GM21737 (cell line): ENCODE measurements at regions not wholly inside any gene's neighbourhood (a gene's known extent, or its start where the extent isn't known, plus 50 kb on each side); places are given as distances from the start of the nearest gene placed in this dataset.

Source experiments
- ATAC-seq: cut with Tn5 transposase; IDR thresholded peaks from one replicate; pipeline ENCODE4 v1.9.1; 2021; ENCODE audit warnings: mild to moderate bottlenecking, moderate library complexity; ENCODE audit not compliant: unreplicated experiment

DNA sequence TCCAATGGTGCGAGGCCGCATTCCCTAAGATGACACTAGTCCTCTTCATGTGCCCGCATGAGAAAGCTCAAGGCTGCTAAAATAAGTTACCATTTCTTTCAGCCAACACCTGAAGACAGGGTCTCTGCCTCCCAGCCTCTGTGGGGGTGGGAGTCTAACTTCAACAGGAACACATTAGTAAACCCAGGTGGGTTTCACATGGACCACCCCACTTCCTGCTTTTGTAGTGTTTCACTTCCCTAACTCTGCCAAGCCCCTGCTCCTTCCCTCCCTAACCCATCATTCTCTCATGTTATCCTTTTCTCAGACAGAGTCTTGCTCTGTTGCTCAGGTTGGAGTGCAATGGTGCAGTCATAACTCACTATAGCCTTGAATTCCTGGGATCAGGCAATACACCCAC, 783.6 kb downstream of the UQCRFS1 start:
- ATAC-seq, result no peak

DNA sequence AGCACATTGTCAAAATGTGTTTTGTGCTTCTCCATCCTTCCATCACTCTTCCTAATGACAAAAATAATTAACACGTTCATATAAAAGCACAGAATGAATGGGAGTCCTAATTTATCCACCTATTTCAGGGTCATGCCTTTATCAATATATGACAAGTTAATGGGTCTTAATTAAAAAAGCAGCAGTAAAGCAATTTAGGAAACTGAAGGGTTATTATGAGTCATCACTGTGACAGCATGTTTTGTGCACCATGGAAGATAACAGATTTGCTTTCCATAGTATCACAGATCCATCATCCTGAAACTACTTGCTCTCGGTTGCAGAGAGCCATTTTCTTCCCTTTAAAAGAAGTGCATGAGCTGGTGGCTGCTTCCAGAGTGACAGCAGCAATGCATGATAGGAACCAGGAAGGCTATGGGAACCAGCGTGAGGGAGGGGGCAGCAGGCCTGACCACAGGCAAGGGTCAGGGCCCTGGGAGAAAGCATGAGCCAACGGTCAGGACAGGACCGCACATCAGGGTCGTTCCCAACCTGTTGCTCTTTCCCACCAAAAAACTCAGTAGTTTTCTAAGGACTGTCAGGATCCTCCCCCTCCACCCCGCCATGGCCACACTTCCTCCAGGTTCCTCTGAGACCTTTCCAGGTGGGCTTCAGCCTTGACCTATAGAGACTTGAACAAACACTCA, 784.1 kb downstream of the UQCRFS1 start:
- no peak for ATAC-seq

DNA sequence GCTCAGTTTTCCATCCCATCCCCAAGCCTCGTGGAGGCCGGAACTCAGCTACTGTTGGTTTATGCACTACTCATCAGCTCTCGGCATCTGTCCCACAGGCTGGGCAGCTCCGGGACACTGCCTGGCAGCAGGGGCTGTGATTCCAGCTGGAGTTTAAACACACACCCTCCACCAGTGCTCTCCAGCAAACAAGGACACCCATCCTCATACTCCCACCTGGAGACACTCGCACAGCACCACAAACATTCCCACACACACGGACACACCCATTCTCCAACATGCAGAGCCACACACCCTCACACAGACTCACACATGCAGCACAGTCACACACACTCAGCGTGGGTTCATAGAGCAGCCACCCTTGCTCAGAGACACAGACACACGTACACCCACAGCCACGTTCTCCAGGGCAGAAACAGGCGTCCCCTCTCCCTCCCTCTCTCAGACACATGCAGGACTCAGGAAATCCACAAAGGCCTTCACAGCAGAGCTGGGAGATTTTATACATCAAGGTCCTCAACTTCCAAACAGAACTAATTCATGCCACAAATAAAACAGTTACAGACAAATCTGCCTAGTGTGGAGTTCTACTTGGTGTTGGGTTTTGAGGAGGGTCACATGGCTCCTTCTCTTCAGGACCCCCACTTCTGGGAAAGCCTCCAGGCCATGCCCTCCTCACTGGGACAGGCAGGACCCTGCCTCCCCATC, 785.4 kb downstream of the UQCRFS1 start:
- no peak for ATAC-seq

GRCh38 chr19:28426730-28427225, 786.2 kb downstream of the UQCRFS1 start:
- no peak for ATAC-seq

DNA sequence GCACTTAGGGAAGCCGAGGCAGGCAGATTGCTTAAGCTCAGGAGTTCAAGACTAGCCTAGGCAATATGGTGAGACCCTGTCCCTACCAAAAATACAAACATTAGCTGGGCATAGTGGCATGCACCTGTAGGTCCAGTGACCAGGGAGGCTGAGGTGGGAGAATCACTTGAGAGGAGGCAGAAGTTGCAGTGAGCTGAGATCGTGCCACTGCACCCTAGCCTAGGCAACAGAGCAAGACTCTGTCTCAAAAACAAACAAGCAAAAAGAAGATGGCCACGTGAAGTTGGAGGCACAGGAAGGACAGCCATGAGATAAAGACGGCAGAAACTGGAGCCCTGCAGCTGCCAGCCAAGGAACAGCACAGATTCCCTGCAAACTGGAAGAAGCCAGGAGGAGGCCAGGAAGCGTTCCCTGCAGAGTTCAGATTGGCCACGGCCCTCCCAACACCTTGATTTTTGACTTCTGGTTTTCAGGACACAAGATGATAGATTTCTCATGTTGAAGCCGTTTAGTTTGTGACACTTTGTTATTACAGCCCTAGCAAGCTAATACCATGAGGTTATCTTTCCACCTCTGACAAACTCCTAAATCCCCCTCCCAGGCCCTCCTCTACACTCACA, 786.7 kb downstream of the UQCRFS1 start:
- no peak for ATAC-seq

- no peak for ATAC-seq
These were observed 787.7 kb downstream of the UQCRFS1 start for GRCh38 chr19:28425046-28425931.

DNA sequence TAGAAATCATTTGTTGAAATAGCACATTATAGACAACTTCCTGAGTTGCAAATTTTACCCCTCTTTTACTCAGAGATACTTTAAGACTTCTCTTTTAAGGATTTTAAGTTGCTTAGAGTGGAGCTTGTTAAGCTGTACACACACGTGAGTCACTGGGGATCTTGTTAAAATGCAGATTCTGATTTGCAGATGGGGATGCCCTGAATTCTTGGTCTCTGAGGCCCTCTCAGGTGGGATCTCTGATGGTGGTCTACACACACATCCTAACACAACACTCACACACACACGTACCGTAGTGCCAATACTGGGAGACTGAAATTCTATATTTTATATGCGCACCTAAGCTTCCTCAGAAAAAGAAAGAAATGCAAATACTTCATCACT, 788.3 kb downstream of the UQCRFS1 start:
- no peak for ATAC-seq

DNA sequence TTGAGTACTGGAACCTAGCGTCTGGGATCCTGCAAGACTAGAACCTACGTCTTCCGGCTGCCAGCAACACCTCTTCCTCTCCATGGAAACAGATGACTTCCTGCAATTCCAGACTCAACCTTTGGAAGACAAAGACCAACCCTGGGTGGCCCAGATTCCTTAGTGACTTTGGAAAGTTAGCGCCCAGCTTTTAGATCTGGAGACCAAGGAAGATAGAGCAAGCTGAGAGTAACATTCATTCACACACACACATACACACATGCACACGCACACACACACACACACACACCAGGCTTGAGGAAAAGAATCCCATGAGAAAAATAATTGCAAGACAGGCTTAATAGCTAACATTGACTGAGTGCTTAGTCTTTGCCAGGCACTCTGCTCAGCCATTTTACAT, 788.9 kb downstream of the UQCRFS1 start:
- ATAC-seq, result no peak

DNA sequence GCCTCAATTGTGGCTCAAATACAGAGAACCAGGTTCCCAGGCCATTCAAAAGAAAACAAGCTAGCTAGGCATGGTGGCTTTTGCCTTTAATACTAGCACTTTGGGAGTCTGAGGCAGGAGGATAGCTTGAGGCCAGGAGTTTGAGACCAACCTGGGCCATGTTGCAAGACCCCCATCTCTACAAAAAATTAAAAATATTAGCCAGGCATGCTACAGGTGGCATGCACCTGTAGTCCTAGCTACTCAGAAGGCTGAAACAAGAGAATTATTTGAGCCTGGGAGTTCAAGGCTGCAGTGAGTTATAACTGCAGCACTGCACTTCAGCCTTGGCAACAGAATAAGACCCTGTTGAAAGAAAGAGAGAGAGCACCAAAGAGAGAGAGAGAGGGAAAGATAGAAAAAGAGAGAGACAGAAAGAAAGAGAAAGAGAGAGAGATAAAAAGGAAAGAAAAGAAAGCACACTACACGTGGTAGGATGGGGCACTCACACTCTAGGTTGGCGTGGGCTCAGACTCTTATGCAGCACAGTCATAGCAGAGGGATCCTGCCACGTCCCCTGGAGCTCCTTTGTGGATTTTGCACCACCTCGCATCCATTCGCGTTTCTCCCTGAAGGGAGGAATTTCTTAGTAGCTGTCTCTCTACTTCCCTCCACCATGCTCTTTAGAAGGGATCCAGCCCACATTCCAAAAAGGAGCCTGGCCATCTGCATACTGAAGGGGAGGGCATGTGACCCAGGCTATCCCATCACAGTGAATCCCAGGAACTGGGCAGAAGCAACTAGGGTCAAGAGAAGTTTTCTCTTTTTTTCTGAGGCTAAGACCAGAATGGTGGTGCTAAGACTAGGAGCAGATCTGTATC, 789.9 kb downstream of the UQCRFS1 start:
- ATAC-seq, result no peak

- ATAC-seq, result no peak
These were observed 790.9 kb downstream of the UQCRFS1 start for GRCh38 chr19:28422046-28422445.

GRCh38 chr19:28420811-28421550, 792.0 kb downstream of the UQCRFS1 start:
- no peak for ATAC-seq

DNA sequence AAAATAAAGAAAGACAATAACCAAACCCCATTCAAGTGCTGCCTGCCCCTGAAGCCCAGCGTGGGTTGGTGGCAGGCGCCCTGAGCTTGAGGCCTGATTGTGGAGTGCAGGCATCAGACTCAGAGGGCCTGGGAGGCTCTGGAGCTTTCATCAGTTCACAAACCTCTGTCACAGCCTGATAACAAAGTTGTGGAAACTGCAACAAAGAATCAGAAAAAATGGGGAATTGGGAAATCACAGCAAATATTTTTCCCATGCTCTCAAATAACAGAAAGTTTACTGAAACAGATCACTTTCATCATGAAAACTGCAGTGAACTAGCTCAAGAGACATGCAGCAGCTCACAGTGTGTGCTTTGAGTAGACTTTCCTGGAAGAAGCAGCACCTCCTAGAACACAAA, 793.6 kb downstream of the UQCRFS1 start:
- ATAC-seq, result no peak

- no peak for ATAC-seq
These were observed 795.6 kb downstream of the UQCRFS1 start for GRCh38 chr19:28417361-28417760.

DNA sequence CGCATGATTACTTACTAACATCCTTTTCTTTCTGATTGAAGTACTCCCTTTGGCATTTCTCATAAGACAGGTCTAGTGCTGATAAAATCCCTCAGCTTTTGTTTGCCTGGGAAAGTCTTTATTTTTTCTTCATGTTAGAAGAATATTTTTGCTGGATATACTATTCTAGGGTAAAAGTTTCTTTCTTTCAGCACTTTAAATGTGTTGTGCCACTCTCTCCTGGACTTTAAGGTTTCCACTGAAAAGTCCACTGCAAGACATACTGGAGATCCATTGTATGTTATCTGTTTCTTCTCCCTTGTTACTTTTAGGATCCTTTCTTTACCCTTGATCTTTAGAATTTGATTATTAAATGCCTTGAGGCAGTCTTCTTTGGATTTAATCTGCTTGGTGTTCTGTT, 796.7 kb downstream of the UQCRFS1 start:
- no peak for ATAC-seq

- ATAC-seq, result no peak
These were observed 798.2 kb downstream of the UQCRFS1 start for GRCh38 chr19:28414748-28415147.

GRCh38 chr19:28409859-28410258, 803.1 kb downstream of the UQCRFS1 start:
- no peak for ATAC-seq

GRCh38 chr19:28406966-28407365, 806.0 kb downstream of the UQCRFS1 start:
- no peak for ATAC-seq

- no peak for ATAC-seq
These were observed 807.6 kb downstream of the UQCRFS1 start for GRCh38 chr19:28405346-28405742.

- ATAC-seq, result no peak
These were observed 808.5 kb downstream of the UQCRFS1 start for GRCh38 chr19:28404472-28404871.
